22Rv1 (cell line): ENCODE measurements at regions not wholly inside any gene's neighbourhood (a gene's known extent, or its start where the extent isn't known, plus 50 kb on each side); places are given as distances from the start of the nearest gene placed in this dataset.

Experiments used
- CTCF ChIP-seq: fragments of 450-650 bp; IDR thresholded peaks from 2 replicates; pipeline ENCODE4 v1.5.1; 2017; ENCODE audit warnings: mild to moderate bottlenecking
- ZFX ChIP-seq: fragments of 450-650 bp; IDR thresholded peaks from 2 replicates; pipeline ENCODE4 v1.6.1; 2017; ENCODE audit warnings: antibody characterized with exemption, borderline replicate concordance

DNA sequence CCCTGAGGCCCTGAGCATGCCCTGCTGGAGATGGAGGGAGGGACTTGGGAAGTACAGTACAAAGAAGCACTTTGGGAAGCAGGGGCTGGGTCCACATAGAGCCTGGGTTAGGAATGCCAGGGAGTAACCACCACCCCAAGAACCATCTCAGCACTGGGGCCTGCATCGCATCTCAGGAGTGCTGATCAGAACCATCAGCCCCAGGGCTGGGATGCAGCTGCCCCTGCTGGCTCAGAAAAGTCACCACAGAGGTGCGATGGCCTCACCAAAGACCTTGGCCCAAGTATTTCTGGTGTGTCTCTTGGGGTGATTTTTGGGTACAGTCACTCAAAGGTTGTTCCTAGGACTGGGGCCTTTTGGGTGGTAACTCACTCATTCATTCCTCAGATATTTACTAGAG lies 236.8 kb upstream of the MVB12B start:
- TF ChIP-seq CTCF (no peak), ZFX (no peak)
